B cell (primary cell): ENCODE measurements at regions not wholly inside any gene's neighbourhood (a gene's known extent, or its start where the extent isn't known, plus 50 kb on each side); places are given as distances from the start of the nearest gene placed in this dataset.

Experiments used
- CTCF ChIP-seq: fragments of 200-600 bp; IDR thresholded peaks from one replicate; pipeline ENCODE4 v1.8.0; 2022; ENCODE audit warnings: antibody characterized with exemption, mild to moderate bottlenecking
- EZH2 ChIP-seq: IDR thresholded peaks from 2 replicates; pipeline ENCODE4 v1.6.1; 2012; ENCODE audit warnings: borderline replicate concordance, low read depth, mild to moderate bottlenecking, moderate library complexity, low read length; ENCODE audit not compliant: insufficient read depth, poor library complexity, severe bottlenecking

GRCh38 chr1:83043244-83043643 lies 955.7 kb downstream of the TTLL7 start:
- TF ChIP-seq CTCF (no peak), EZH2 (no peak)
